Bronchial epithelial cell (primary cell): ENCODE measurements at regions not wholly inside any gene's neighbourhood (a gene's known extent, or its start where the extent isn't known, plus 50 kb on each side); places are given as distances from the start of the nearest gene placed in this dataset.

Experiments
- DNase-seq: peaks from one replicate; pipeline ENCODE4 v3.0.0-alpha.2; 2010; ENCODE audit warnings: low read depth
- FAIRE-seq: peaks from 2 replicates; lab custom pipeline; 2011; peaks lifted over from hg19 to GRCh38; lab: Jason Lieb, UNC
- H3K27me3 ChIP-seq: 2 replicates; pipeline ENCODE4 v1.5.1; 2011; ENCODE audit warnings: low read length; ENCODE audit not compliant: control insufficient read depth, insufficient read depth
- H3K36me3 ChIP-seq: 2 replicates; pipeline ENCODE4 v1.5.1; 2011; ENCODE audit warnings: low read length; ENCODE audit not compliant: control insufficient read depth, insufficient read depth
- H3K4me3 ChIP-seq: 2 replicates; pipeline ENCODE4 v1.5.1; 2011; ENCODE audit warnings: mild to moderate bottlenecking, low read depth, low read length, control low read depth
- TF ChIP-seq, protein P1 (sequence below): IDR thresholded peaks from 2 replicates; pipeline ENCODE4 v1.5.1; 2011; ENCODE audit warnings: mild to moderate bottlenecking, moderate library complexity, low read length, control low read depth, inconsistent platforms; ENCODE audit not compliant: insufficient read depth, severe bottlenecking

GRCh38 chr21:26759731-26760130 is 85.5 kb downstream of the ADAMTS1 start:
- no peaks in the 10 kb centered on the region for H3K27me3 ChIP-seq
- H3K36me3 ChIP-seq = no peaks in the 10 kb centered on the region
- no peak overlapping the region for H3K4me3 ChIP-seq
- DNase-seq (no peak), FAIRE-seq (no peak)
- TF ChIP-seq, protein P1, sequence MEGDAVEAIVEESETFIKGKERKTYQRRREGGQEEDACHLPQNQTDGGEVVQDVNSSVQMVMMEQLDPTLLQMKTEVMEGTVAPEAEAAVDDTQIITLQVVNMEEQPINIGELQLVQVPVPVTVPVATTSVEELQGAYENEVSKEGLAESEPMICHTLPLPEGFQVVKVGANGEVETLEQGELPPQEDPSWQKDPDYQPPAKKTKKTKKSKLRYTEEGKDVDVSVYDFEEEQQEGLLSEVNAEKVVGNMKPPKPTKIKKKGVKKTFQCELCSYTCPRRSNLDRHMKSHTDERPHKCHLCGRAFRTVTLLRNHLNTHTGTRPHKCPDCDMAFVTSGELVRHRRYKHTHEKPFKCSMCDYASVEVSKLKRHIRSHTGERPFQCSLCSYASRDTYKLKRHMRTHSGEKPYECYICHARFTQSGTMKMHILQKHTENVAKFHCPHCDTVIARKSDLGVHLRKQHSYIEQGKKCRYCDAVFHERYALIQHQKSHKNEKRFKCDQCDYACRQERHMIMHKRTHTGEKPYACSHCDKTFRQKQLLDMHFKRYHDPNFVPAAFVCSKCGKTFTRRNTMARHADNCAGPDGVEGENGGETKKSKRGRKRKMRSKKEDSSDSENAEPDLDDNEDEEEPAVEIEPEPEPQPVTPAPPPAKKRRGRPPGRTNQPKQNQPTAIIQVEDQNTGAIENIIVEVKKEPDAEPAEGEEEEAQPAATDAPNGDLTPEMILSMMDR = no peak

GRCh38 chr21:26758083-26758880 is 86.9 kb downstream of the ADAMTS1 start:
- FAIRE-seq (no peak), DNase-seq (no peak)
- Histone ChIP-seq H3K27me3 (no peaks in the 10 kb centered on the region), H3K36me3 (no peaks in the 10 kb centered on the region), H3K4me3 (no peak overlapping the region)
- TF ChIP-seq, protein P1 = no peak

DNA sequence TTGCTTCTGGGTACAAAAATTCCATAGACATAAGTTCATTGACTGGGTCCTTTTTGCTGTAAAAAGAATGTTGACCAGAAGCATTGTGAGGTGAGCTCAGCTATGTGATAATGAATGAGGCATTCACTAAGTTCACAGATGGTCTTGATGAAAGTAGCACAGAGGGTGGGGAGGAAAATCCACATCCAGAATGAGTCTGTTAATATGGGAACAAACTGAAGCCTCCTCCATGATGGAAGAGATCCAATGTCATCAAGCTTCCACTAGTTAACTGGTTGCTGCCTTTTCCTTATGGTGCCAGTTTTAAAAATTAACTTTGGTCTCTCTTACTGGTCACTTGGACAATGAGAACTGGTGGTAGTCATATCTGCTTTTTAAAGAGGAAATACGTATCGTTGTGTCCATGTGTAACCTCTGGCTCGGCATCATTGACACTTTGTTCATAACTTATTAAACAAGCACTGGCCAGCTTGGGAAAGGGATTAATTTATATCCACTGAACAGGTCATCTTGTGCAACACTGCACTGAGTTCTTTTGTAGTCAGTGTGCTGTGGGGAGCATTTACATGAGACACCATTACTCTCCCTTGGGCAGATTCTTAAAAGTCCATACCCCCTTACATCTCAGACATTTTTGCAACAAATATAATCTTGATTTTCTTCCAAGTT is 88.6 kb downstream of the ADAMTS1 start:
- Histone ChIP-seq H3K4me3 (no peak overlapping the region), H3K36me3 (no peaks in the 10 kb centered on the region), H3K27me3 (no peaks in the 10 kb centered on the region)
- DNase-seq = no peak
- no peak for FAIRE-seq
- TF ChIP-seq, protein P1 = no peak

GRCh38 chr21:26754853-26755252 is 90.4 kb downstream of the ADAMTS1 start:
- FAIRE-seq (no peak), DNase-seq (no peak)

GRCh38 chr21:26753822-26754221 is 91.4 kb downstream of the ADAMTS1 start:
- Histone ChIP-seq H3K4me3 (no peak overlapping the region), H3K36me3 (no peaks in the 10 kb centered on the region), H3K27me3 (no peaks in the 10 kb centered on the region)
- FAIRE-seq (no peak), DNase-seq (no peak)
- TF ChIP-seq, protein P1 = no peak

More at GRCh38 chr21:26754853-26755252, 90.4 kb downstream of the ADAMTS1 start:
- H3K4me3 ChIP-seq = no peak overlapping the region
- TF ChIP-seq, protein P1 = no peak
- no peaks in the 10 kb centered on the region for H3K36me3 ChIP-seq
- H3K27me3 ChIP-seq = no peaks in the 10 kb centered on the region
